Subcutaneous abdominal adipose tissue (tissue), 5 donors: ENCODE measurements at regions not wholly inside any gene's neighbourhood (a gene's known extent, or its start where the extent isn't known, plus 50 kb on each side); places are given as distances from the start of the nearest gene placed in this dataset.

Source experiments
- H3K27ac ChIP-seq: one replicate; pipeline ENCODE4 v1.7.0; 2013; ENCODE audit warnings: low read depth, mild to moderate bottlenecking, inconsistent platforms, low read length, moderate library complexity
- H3K27me3 ChIP-seq, 5 donors: one replicate each; pipeline ENCODE4 v1.7.0; 2013; ENCODE audit warnings: low read length in 5 of 5, inconsistent platforms in 1 of 5; ENCODE audit not compliant: control insufficient read depth in 5 of 5, insufficient read depth in 4 of 5
- H3K36me3 ChIP-seq, 5 donors: one replicate each; pipeline ENCODE4 v1.7.0; 2013; ENCODE audit warnings: low read length in 5 of 5; ENCODE audit not compliant: control insufficient read depth in 5 of 5, insufficient read depth in 5 of 5
- H3K4me1 ChIP-seq, 5 donors: one replicate each; pipeline ENCODE4 v1.7.0; 2013; ENCODE audit warnings: low read length in 5 of 5, mild to moderate bottlenecking in 3 of 5, moderate library complexity in 1 of 5; ENCODE audit not compliant: control insufficient read depth in 5 of 5, insufficient read depth in 5 of 5
- H3K4me3 ChIP-seq, 5 donors: one replicate each; pipeline ENCODE4 v1.7.0; 2013; ENCODE audit warnings: low read length in 5 of 5, low read depth in 1 of 5
- H3K9ac ChIP-seq, 5 donors: one replicate each; pipeline ENCODE4 v1.7.0; 2013; ENCODE audit warnings: low read length in 5 of 5, mild to moderate bottlenecking in 4 of 5, moderate library complexity in 3 of 5
- H3K9me3 ChIP-seq, 5 donors: one replicate each; pipeline ENCODE4 v1.7.0; 2013; ENCODE audit warnings: low read length in 5 of 5; ENCODE audit not compliant: control insufficient read depth in 5 of 5
- donor health status: healthy.
- donor health status: healthy.
- donor health status: healthy.
- donor health status: healthy.
- donor health status: healthy.

DNA sequence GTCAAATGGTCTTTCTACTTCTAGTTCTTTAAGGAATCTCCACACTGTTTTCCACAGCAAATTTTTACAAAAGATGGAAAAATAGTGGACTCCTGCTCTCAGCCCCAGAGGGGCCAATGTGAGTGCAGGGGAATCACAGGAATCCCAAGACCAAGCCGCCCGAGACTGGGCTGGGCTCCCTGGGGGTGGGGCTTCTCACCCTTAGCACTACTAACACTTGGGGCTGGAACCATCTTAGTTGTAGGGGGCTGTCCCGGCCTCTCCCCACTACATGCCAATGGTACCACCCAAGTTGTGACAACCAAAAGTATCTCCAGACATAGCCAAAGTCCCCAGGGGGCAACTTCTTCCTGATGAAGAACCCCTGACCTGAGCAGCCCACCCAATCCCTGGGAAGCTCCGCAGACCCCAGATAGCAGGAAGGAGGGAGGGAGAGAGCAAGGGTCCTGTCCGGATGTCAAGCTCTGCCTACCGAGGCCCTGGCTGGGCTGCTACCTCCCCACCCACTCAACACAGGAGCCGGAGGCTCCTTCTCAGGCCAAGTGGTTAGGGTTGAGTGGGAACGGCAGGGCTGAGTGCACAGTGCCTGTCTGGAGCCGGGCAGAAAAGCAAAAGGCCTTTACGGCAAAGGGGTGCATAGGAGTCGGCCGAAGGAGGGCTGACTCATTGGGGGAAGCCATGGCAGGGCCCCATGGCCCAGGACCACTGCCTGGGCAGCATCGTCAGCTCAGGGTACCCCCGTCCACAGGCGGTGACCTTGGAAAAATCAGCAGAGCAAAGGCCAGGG is 122.5 kb upstream of the FGF3 start:
- Histone ChIP-seq H3K9me3 (no peaks in the 10 kb centered on the region), H3K36me3 (no peaks in the 10 kb centered on the region), H3K4me3 (no peak overlapping the region), H3K27me3 (peaks cover 0 to 8% (median 3%) of the 10 kb centered on the region in 5 donors), H3K27ac (no peak overlapping the region), H3K4me1 (peaks cover 4 to 23% (median 19%) of the 10 kb centered on the region in 5 donors), H3K9ac (no peak overlapping the region)

DNA sequence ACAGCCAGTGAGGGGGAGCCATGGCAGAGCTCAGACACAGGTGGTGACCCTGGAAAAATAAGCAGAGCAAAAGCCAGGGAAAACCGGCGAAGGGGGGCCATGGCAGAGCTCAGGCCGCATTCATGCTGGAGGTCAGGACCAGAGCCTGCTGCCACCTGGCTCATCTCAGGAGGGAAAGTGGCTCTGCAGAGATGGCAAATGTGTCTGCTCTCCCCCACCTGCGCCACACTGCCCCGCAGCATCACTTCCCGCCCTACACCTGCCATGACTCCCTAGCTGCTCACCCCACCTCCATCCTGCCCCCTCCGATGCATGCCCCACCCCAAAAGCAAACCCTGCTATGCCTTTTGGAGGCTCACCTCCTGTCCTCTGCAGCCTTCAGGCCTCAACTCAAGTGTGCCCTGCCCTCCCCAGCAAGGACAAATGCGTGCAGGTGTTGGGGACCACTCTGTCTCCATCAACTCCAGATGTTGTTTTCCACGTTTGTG is 123.2 kb upstream of the FGF3 start:
- Histone ChIP-seq H3K27ac (no peak overlapping the region), H3K4me1 (peaks cover 4 to 23% (median 19%) of the 10 kb centered on the region in 5 donors), H3K36me3 (no peaks in the 10 kb centered on the region), H3K4me3 (no peak overlapping the region), H3K27me3 (peaks cover 0 to 8% (median 3%) of the 10 kb centered on the region in 5 donors), H3K9ac (no peak overlapping the region), H3K9me3 (no peaks in the 10 kb centered on the region)

DNA sequence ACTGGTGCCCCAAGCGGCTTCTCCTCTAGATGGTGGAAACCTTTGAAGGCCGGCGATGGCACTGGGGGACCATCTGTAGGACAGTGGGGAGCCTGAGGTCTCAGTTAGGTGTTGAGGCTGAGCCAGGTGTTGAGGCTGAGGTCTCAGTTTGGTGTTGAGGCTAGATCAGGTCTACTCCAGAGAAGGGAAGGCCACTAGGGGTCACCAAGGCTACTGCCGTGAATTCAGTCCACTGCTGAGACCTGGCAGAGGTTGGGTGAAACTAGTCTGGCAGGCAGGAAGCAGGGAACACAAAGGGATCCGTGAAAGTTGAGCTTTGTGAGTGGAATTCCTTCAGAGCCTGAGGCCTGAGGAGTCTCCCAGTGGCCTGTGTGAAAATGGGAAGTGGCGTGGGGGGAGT is 123.8 kb upstream of the FGF3 start:
- Histone ChIP-seq H3K36me3 (no peaks in the 10 kb centered on the region), H3K4me3 (no peak overlapping the region), H3K27ac (no peak overlapping the region), H3K27me3 (peaks cover 0 to 8% (median 3%) of the 10 kb centered on the region in 5 donors), H3K9me3 (no peaks in the 10 kb centered on the region), H3K4me1 (peaks cover 4 to 23% (median 19%) of the 10 kb centered on the region in 5 donors), H3K9ac (no peak overlapping the region)

- peaks cover 0 to 8% (median 3%) of the 10 kb centered on the region in 5 donors for H3K27me3 ChIP-seq
- no peaks in the 10 kb centered on the region for H3K36me3 ChIP-seq
- H3K4me3 ChIP-seq = no peak overlapping the region
- H3K4me1 ChIP-seq = peaks cover 4 to 23% (median 19%) of the 10 kb centered on the region in 5 donors
- H3K9ac ChIP-seq = no peak overlapping the region
- H3K9me3 ChIP-seq = no peaks in the 10 kb centered on the region
- no peak overlapping the region for H3K27ac ChIP-seq
These were observed 124.3 kb upstream of the FGF3 start for GRCh38 chr11:69943506-69943905.

DNA sequence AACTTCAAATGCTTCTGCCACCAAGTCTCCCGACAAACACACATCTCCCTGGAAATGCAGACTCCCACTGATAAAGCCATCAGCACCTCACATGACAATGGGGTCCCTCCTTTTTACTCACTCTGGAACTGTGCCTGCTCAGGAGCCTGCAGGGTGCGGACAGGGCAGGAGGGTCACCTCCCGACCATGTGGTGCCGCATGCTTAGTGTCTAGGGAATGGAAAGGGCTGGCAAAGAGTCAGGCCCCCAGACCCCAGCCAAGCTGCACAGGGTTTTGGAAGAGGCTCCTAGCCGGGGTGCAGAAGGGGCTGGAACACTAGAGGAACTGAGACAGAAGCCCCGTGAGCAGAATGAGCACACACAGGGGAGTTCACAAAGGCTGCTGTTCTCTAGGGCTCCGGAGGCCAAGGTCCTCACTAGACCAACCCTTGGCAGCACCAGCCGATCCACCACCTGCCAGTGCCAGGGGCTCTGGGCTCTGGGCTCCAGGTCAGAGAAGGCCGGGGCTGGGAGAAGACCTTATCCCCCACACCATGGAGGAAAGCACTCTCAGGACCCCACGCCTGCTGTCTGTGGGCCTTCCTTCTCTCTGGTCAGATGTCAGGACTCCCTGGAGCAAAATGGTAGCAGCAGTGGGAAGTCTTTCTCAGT is 125.1 kb upstream of the FGF3 start:
- Histone ChIP-seq H3K4me3 (no peak overlapping the region), H3K27me3 (peaks cover 0 to 12% (median 3%) of the 10 kb centered on the region in 5 donors), H3K9me3 (no peaks in the 10 kb centered on the region), H3K36me3 (no peaks in the 10 kb centered on the region), H3K9ac (no peak overlapping the region), H3K4me1 (peaks cover 4 to 27% (median 18%) of the 10 kb centered on the region in 5 donors), H3K27ac (no peak overlapping the region)

GRCh38 chr11:69945157-69945556 is 125.9 kb upstream of the FGF3 start:
- H3K27ac ChIP-seq = no peak overlapping the region
- no peak overlapping the region for H3K4me3 ChIP-seq
- H3K9ac ChIP-seq = no peak overlapping the region
- no peaks in the 10 kb centered on the region for H3K36me3 ChIP-seq
- peaks cover 0 to 4% (median 3%) of the 10 kb centered on the region in 5 donors for H3K9me3 ChIP-seq
- H3K27me3 ChIP-seq = peaks cover 0 to 14% (median 0%) of the 10 kb centered on the region in 5 donors
- peaks cover 4 to 18% (median 9%) of the 10 kb centered on the region in 5 donors for H3K4me1 ChIP-seq

DNA sequence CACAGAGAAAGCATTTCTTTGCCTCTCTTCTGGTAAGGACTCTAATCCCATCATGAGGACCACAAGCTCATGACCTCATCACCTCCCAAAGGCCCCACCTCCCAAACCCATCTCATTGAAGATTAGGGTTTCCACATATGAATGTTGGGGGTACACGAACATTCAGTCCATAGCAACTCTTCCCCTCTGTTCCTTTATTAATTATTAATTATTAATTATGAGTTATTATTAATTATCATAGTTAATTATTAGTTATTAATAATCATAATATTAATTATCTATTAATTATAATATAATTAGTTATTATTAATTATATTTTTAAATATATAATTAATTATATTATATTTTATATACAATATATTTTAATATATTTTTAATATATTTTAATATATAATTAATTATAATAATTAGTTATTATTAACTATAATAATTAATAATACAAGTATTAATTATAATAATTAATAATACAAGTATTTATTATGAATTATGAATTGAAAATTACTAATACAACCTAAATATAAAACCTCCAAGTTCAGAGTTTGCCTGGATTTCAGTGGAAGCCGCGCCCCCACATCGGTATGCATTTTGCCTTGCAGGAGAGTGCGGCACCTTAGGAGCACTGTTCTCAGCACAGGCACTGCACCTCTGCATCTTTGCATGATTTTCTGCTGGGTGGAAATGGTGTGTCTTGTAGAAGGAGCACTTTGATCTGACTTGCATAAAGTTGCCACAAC is 128.0 kb upstream of the FGF3 start:
- Histone ChIP-seq H3K27me3 (peaks cover 0 to 11% (median 0%) of the 10 kb centered on the region in 5 donors), H3K9me3 (peaks cover 0 to 11% (median 8%) of the 10 kb centered on the region in 5 donors), H3K36me3 (no peaks in the 10 kb centered on the region), H3K9ac (no peak overlapping the region), H3K27ac (no peak overlapping the region), H3K4me3 (no peak overlapping the region), H3K4me1 (peaks cover 4 to 16% (median 9%) of the 10 kb centered on the region in 5 donors)

DNA sequence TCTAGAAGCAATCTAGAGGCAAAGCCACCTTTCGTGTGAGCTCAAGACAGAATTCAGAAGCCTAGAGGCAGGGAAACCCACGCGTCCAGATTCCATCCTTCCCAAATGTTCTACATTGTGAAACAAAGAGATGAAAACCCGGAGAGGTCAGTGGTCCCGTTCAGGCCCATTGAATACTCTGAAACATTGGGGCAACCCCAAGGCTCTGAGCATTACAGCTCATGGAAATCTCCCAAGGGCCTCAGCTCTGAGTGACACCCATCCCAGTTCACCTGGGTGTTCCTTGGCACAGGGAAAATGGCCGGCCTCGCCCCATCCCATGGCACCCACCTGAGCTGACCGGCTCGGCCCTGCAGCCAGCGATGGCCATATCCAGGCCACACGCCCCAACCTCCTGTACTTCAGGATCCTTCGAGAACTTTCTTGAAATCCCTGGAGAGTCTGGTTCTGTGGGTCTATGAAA is 128.6 kb upstream of the FGF3 start:
- Histone ChIP-seq H3K27ac (no peak overlapping the region), H3K4me3 (no peak overlapping the region), H3K9ac (no peak overlapping the region), H3K36me3 (no peaks in the 10 kb centered on the region), H3K27me3 (peaks cover 0 to 11% (median 0%) of the 10 kb centered on the region in 5 donors), H3K9me3 (peaks cover 0 to 11% (median 8%) of the 10 kb centered on the region in 5 donors), H3K4me1 (peaks cover 4 to 16% (median 9%) of the 10 kb centered on the region in 5 donors)

DNA sequence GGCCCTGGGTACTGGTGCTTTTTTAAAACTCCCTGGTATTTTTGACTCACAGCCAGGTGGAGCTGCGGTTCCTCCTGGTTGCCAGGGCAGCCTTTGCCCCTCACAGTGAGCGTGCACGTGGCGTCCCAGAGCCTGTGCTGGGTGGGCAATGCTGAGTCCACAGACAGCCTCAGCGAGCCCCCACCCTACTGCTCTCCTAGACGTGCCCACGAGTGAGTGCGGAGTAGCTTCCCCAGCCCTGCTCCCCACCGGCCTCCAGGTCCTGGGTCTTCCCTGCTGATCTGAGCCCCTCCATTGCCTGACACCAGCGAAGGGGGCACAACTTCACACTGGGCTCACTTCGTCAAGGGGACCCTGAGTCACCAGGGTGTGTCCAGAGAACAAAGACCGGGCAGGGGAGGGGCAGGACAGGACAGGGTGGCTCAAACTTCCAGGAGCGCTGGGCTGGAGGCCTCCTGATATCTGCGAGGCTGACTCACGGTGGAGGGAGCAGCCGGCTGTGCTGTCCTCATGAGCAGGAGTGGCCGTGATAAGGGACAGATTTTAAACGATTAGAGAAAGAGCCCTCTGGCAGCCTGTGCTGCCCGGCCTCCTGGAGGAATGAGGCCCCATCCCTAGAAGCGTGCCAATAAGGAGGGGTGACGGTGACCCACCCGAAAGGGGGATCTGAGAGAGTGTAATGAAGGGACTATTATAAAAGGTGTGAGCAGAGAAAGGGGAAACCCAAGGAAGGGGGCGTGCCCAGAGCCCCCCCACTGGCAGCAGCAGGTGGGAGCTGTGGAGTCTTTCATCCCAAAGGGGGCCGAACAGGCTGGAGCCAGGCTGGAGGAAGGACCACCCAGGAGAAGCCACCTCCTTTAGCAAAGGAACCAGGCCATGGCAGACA is 129.3 kb upstream of the FGF3 start:
- peaks cover 0 to 8% (median 0%) of the 10 kb centered on the region in 5 donors for H3K27me3 ChIP-seq
- peaks cover 0 to 11% (median 8%) of the 10 kb centered on the region in 5 donors for H3K9me3 ChIP-seq
- H3K9ac ChIP-seq = no peak overlapping the region
- H3K4me3 ChIP-seq = no peak overlapping the region
- peaks cover under 1 to 11% (median 3%) of the 10 kb centered on the region in 5 donors for H3K4me1 ChIP-seq
- no peaks in the 10 kb centered on the region for H3K36me3 ChIP-seq
- H3K27ac ChIP-seq = no peak overlapping the region
